ENCODE measurements at regions not wholly inside any gene's neighbourhood (a gene's known extent, or its start where the extent isn't known, plus 50 kb on each side); places are given as distances from the start of the nearest gene placed in this dataset.
A peak's percentile ranks its signal among the peaks of the same experiment; 100 is the strongest.

DNA sequence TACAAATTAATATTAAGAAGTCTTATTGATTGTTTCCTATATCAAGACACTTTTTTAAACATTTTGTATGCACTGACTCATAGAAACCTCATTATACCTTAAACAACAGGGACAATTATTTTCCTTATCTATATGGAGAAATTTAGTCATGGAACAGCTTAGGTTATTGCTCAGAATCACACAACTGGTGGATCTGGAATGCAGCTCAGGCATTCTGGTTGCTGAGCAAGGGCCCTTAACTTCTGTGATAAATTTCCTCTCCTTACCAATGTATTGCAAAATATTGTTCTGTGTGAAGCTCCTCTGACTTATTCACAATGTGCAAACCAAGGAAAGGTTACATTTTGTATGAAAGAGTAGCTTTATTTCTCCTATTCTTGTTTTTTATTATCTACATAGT lies 817.8 kb downstream of the LRFN5 start:
- DNase-seq: no peak

GRCh38 chr14:42421377-42422078 lies 814.9 kb downstream of the LRFN5 start:
- no peak for DNase-seq

DNA sequence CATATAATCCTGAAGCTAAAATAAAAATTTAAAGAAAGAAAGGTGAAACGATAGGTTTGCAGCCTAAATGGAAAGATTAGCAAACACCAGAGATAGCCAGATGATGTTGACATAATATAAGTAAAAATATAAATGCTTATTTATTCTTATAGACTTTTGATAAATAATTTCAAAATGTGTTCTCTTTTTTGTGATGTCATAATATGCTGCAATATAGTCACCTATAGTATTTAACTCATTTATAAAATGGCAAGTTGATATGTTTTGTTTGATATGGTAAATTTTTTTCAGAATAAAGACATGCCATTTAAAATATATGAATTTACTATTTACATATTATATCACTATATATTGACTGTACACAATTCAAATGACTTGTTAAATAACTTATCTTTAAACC lies 813.4 kb downstream of the LRFN5 start:
- DNase-seq: no peak

DNA sequence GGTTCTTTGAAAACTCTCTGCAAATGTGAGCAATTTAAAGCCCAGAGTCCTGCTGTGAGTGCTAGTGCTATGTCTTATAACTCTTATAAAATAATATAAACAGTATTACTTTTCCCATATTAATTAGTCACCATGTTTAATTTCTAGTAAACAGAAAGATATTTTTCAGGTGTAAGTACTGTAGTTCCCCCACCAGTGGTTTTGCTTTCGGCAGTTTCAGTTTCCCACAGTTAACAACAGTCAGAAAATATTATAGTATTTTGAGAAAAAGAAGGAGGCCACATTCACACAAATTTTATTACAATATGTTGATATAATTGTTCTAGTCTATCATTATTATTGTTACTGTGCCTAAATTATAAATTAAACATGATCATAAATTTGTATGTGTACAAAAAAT lies 800.5 kb downstream of the LRFN5 start:
- no peak for DNase-seq

DNA sequence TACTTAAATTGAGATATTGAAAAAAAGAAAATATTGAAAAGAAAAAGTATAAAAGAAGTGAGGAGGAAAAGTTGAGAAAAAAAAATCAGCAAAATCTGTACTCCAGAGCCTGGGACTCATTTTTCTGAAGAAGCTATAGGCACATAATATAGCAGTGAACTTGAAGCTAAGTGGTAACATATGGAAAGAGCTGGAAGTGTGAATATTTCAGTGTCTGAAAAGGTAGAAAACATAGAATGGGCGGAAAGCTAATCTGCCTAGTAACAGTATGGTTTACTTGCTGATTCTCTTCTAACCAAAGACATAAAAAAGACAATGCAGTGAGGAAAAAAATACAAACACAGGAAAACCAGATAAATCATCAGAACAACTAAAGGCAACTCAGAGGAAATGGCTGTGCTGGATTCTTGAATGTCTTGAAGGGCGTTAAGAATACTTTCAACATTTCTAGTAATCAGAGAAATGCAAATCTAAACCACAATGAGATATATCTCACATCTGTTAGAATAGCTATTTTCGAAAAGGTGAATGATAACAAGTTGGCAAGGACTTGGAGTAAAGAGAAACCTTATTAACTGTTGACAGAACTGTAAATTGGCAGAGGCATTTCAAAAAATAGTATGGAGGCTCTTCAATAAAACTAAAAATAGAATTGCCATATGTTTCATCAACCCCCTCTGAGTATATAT lies 784.6 kb downstream of the LRFN5 start:
- DNase-seq: no peak

GRCh38 chr14:42378880-42379279 lies 772.2 kb downstream of the LRFN5 start:
- no peak for DNase-seq

DNA sequence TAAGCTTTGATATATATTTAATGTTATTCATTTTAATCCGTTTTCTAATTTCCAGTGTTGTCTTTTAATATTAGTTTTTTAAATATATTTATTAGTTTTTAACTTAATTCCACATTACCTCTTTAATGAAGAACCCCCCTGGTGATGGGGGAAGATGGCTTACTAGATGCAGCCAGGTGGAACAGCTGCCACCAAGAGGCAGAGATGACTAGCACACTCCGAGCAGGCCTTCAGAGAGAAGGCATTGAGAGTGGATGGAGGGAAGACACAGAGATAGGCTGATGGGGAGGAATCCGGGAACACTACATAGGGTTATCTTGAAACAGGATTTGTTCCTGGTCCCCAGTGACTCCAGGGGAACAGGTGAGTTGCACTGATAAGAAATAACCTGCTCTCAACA lies 771.6 kb downstream of the LRFN5 start:
- DNase-seq: peak; percentile 3

GRCh38 chr14:42374332-42374731 lies 767.7 kb downstream of the LRFN5 start:
- no peak for DNase-seq

GRCh38 chr14:42370056-42370455 lies 763.4 kb downstream of the LRFN5 start:
- no peak for DNase-seq

DNA sequence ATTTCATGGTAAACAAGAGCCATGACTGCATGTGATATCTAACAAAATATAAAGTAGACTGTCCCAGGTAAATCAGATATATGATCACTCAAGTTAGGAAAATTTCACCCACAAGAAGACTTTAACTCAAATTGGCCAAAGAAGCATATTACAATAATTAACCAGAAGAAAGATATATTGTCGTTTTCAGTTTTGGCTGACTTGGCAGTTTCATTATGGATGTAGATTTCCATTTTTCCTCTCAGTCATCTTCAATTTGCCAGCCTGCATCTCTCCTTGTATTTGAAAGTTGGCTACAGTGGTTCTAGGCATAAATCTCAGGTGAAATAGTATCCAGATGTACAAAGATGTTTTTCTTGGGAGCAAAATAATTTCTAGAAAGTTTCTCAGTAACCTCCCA lies 761.6 kb downstream of the LRFN5 start:
- DNase-seq: no peak

DNA sequence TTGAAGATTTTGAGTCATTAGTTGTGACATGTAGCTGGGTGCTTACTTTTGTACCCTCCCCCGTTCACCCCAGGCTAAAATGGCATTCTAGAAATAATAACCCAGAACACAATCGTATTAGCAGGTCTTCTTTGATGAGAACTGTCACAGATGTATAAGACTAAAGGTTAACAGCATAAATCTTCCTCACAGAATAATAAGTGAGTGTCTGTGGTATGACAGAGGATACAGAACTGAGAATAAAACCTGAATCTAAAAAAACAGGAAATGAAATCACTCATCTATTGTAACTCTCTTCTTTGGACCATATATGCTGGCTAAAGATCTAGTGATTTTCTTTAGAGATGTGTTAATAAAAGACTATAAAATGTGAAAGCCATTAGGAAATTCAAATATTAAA lies 746.6 kb downstream of the LRFN5 start:
- no peak for DNase-seq

- no peak for DNase-seq
Measured at GRCh38 chr14:42335918-42336317, 729.2 kb downstream of the LRFN5 start.

DNA sequence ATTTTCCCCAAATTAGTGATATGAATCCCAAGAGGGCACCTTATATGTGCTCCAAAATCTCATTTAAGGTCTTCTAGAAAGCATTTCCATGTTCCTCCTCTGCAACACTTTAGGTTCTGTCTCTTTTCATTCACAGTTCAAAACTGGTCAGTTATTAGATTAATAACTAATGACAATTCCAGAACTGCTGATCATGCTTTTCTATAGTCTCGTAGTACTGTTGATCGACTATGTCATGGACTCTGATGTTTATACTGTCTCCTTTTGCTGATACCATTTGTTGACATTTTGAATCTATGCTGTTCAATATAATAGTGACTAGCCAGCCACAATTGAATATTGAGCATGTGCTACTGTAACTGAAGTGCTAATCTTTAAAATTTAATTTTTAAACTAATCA lies 728.3 kb downstream of the LRFN5 start:
- DNase-seq: no peak

GRCh38 chr14:42323426-42323825 lies 716.8 kb downstream of the LRFN5 start:
- DNase-seq: no peak

GRCh38 chr14:42322531-42323284 lies 716.0 kb downstream of the LRFN5 start:
- DNase-seq: no peak

- DNase-seq: no peak
Measured at GRCh38 chr14:42319996-42320395, 713.3 kb downstream of the LRFN5 start.

DNA sequence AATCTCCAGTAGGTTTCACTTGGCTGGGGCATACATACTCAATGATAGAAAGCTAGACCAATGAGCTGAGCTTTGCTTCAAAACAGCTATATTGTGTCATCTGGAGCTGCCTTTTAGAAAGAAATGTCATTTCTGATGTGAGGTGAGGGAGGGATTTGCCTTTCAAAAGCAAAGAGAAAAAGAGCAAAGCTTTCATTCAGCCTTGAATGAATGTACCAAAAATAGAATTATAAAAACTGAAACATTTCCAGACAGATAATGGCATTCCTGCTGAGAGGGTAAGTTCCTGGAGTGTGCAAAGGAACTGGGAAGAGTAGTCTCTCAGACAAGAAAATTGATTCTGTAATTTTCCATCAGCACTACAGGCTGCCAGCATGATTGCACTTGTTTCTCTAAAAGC lies 710.0 kb downstream of the LRFN5 start:
- DNase-seq: peak; percentile 2

- no peak for DNase-seq
Measured at GRCh38 chr14:42311876-42312275, 705.2 kb downstream of the LRFN5 start.

DNA sequence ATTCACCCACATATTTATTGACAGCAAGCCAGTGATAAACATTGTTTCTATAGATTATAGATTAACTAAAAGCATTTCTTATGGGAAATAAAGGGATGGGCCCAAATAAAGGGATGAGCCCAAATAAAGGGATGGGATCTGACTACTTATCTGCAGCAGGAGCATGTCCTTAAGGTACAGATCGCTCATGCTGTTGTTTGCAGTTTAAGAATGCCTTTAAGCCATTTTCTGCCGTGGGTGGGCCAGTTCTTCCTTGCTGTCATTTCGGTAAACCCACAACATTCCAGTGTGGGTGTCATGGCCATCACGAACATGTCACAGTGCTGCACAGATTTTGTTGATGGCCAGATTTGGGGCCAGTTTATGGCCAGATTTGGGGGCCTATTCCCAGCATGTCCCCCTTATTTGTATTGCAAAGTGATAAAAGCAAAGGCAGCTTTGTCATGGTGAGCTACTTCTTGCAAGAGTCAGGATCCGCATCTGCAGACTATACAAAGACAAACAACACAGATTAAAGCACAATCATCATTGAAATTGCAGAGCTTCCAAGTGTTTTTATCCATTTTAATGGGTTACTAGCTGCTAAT lies 700.7 kb downstream of the LRFN5 start:
- no peak for DNase-seq

- no peak for DNase-seq
Measured at GRCh38 chr14:42299692-42300091, 693.0 kb downstream of the LRFN5 start.

DNA sequence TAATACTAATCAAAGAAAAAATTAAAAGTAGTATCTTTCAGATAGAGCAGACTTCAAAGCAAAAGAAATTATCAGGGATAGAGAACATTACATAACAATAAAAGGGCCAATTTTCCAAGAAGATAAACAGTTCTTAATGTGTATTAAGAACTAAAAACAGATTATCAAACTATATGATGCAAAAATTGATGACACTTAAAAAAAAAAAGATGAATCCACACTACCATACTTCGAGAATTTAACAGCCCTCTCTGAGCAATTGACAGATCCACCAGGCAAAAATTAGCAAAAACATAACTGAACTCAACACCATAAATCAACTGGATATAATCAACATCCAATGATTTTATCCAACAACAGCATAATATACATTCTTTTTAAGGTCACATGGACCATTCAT lies 686.5 kb downstream of the LRFN5 start:
- DNase-seq: no peak

- no peak for DNase-seq
Measured at GRCh38 chr14:42277840-42278239, 671.2 kb downstream of the LRFN5 start.

- no peak for DNase-seq
Measured at GRCh38 chr14:42269234-42269633, 662.6 kb downstream of the LRFN5 start.

DNA sequence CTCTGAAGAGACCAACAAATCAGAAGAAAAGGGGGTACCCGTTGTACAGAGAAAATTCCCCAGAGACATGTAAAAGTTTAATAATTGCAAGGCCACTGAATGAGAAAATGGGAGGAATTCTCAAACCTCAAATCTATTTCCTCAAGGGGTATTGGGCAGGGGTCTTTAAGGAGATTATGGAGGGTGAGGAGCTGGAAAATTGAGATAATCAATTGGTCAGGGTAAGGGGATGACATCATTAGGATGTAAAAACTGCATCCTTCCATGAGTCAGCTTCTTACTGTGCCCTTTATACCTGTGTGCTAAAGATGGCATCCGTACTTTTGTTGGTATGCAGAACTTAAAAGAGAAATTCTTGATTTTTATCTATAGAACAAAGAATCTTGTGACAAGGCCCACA lies 641.5 kb downstream of the LRFN5 start:
- DNase-seq: no peak

Data from NCI-H82 (cell line).